Activated naive CD8-positive, alpha-beta T cell treated with anti-CD3 and anti-CD28 coated beads, Interleukin-2, amount 10 ng/mL, durations not matched to agents 7 days and 5 days (primary cell): ENCODE measurements at regions not wholly inside any gene's neighbourhood (a gene's known extent, or its start where the extent isn't known, plus 50 kb on each side); places are given as distances from the start of the nearest gene placed in this dataset.
"Not testable (repeated sequence)": the region's sequence is repeated elsewhere in the genome, so short reads cannot be mapped to it uniquely, and the experiment has no call there.

Experiments used
- ATAC-seq: fragments of 150-1000 bp; cut with Tn5 transposase; one replicate; pipeline ENCODE4 v1.10.0; 2021; ENCODE audit warnings: low read depth, moderate library complexity
- POLR2A ChIA-PET: fragments of 350-600 bp; sonication (Branson Sonifier 250); formaldehyde crosslinking; loops from one replicate; lab custom pipeline; 2021; ENCODE audit warnings: antibody characterized with exemption; lab: Charles Lee
- DNase-seq: peaks from one replicate; pipeline ENCODE4 v3.0.0; 2021
- H3K27ac Mint-ChIP-seq: one replicate; pipeline ENCODE4 v1.8.0; 2022; ENCODE audit warnings: mild to moderate bottlenecking, mixed read lengths
- H3K27me3 Mint-ChIP-seq: one replicate; pipeline ENCODE4 v1.8.0; 2022; ENCODE audit warnings: mild to moderate bottlenecking, moderate library complexity, mixed read lengths
- H3K36me3 Mint-ChIP-seq: one replicate; pipeline ENCODE4 v1.8.0; 2021; ENCODE audit warnings: mild to moderate bottlenecking, mixed read lengths
- H3K4me1 Mint-ChIP-seq: one replicate; pipeline ENCODE4 v1.8.0; 2021; ENCODE audit warnings: mixed read lengths
- H3K4me3 Mint-ChIP-seq: one replicate; pipeline ENCODE4 v1.8.0; 2022; ENCODE audit warnings: mild to moderate bottlenecking, moderate library complexity, mixed read lengths
- H3K9me3 Mint-ChIP-seq: one replicate; pipeline ENCODE4 v1.8.0; 2021; ENCODE audit warnings: mixed read lengths

GRCh38 chr1:147078606-147079399 lies 93.5 kb downstream of the PRKAB2 start:
- POLR2A ChIA-PET, result interaction anchor here (1.2 kb wide), 1 partner anchor 36 kb away, joined by 4 read pairs; no protein-coding TSS in a partner anchor
- Mint-ChIP-seq H3K4me1 (peaks cover 25% of the 10 kb centered on the region), H3K36me3 (peaks cover 2% of the 10 kb centered on the region), H3K4me3 (peak overlapping the region; percentile 23), H3K27me3 (peaks cover 84% of the 10 kb centered on the region), H3K27ac (peak overlapping the region; percentile 48), H3K9me3 (peaks cover 3% of the 10 kb centered on the region)
- DNase-seq (peak; percentile 38), ATAC-seq (no peak)

GRCh38 chr1:147077936-147078605 lies 94.2 kb downstream of the PRKAB2 start:
- H3K9me3 Mint-ChIP-seq, result peaks cover 3% of the 10 kb centered on the region
- H3K27me3 Mint-ChIP-seq, result peaks cover 84% of the 10 kb centered on the region
- POLR2A ChIA-PET, result no interaction called here
- peaks cover 2% of the 10 kb centered on the region for H3K36me3 Mint-ChIP-seq
- H3K4me1 Mint-ChIP-seq, result peaks cover 18% of the 10 kb centered on the region
- ATAC-seq, result no peak
- no peak overlapping the region for H3K27ac Mint-ChIP-seq
- no peak overlapping the region for H3K4me3 Mint-ChIP-seq
- DNase-seq, result no peak

GRCh38 chr1:147077523-147077922 lies 94.7 kb downstream of the PRKAB2 start:
- H3K4me3 Mint-ChIP-seq, result no peak overlapping the region
- peaks cover 3% of the 10 kb centered on the region for H3K36me3 Mint-ChIP-seq
- peaks cover 21% of the 10 kb centered on the region for H3K4me1 Mint-ChIP-seq
- no peak overlapping the region for H3K27ac Mint-ChIP-seq
- H3K27me3 Mint-ChIP-seq, result peaks cover 85% of the 10 kb centered on the region
- DNase-seq, result no peak
- ATAC-seq, result no peak
- POLR2A ChIA-PET, result no interaction called here
- peaks cover 3% of the 10 kb centered on the region for H3K9me3 Mint-ChIP-seq

GRCh38 chr1:147077081-147077480 lies 95.2 kb downstream of the PRKAB2 start:
- peaks cover 3% of the 10 kb centered on the region for H3K9me3 Mint-ChIP-seq
- H3K4me3 Mint-ChIP-seq, result no peak overlapping the region
- DNase-seq (no peak), ATAC-seq (no peak)
- POLR2A ChIA-PET, result no interaction called here
- peaks cover 19% of the 10 kb centered on the region for H3K4me1 Mint-ChIP-seq
- H3K36me3 Mint-ChIP-seq, result peaks cover 3% of the 10 kb centered on the region
- H3K27ac Mint-ChIP-seq, result no peak overlapping the region
- peaks cover 85% of the 10 kb centered on the region for H3K27me3 Mint-ChIP-seq

- peaks cover 3% of the 10 kb centered on the region for H3K9me3 Mint-ChIP-seq
- H3K4me1 Mint-ChIP-seq, result peaks cover 21% of the 10 kb centered on the region
- H3K27me3 Mint-ChIP-seq, result peaks cover 87% of the 10 kb centered on the region
- H3K36me3 Mint-ChIP-seq, result peaks cover 3% of the 10 kb centered on the region
- H3K27ac Mint-ChIP-seq, result no peak overlapping the region
- H3K4me3 Mint-ChIP-seq, result no peak overlapping the region
- ATAC-seq (no peak), DNase-seq (no peak)
- POLR2A ChIA-PET, result interaction anchor here (0.8 kb wide), 1 partner anchor 8 kb away, joined by 3 read pairs; no protein-coding TSS in a partner anchor
Observed at GRCh38 chr1:147076442-147076841, 95.8 kb downstream of the PRKAB2 start.

- H3K9me3 Mint-ChIP-seq, result peaks cover 7% of the 10 kb centered on the region
- H3K27me3 Mint-ChIP-seq, result peaks cover 56% of the 10 kb centered on the region
- H3K27ac Mint-ChIP-seq, result peak overlapping the region; percentile 67
- peak overlapping the region; percentile 87 for H3K4me3 Mint-ChIP-seq
- POLR2A ChIA-PET, result interaction anchor here (1.0 kb wide), 1 partner anchor 11 kb away, joined by 3 read pairs; no protein-coding TSS in a partner anchor
- peak; percentile 66 for ATAC-seq
- peaks cover 5% of the 10 kb centered on the region for H3K36me3 Mint-ChIP-seq
- peak; percentile 47 for DNase-seq
- H3K4me1 Mint-ChIP-seq, result peaks cover 9% of the 10 kb centered on the region
Observed at GRCh38 chr1:147072482-147073432, 99.5 kb downstream of the PRKAB2 start.

GRCh38 chr1:147071142-147071541 lies 101.1 kb downstream of the PRKAB2 start:
- POLR2A ChIA-PET, result no interaction called here
- Mint-ChIP-seq H3K36me3 (peaks cover 5% of the 10 kb centered on the region), H3K27me3 (peaks cover 44% of the 10 kb centered on the region), H3K4me1 (peaks cover 9% of the 10 kb centered on the region), H3K27ac (no peak overlapping the region), H3K9me3 (peaks cover 6% of the 10 kb centered on the region), H3K4me3 (no peak overlapping the region)
- ATAC-seq (no peak), DNase-seq (no peak)

- peaks cover 10% of the 10 kb centered on the region for H3K9me3 Mint-ChIP-seq
- no peak overlapping the region for H3K27ac Mint-ChIP-seq
- no peak overlapping the region for H3K4me3 Mint-ChIP-seq
- POLR2A ChIA-PET, result no interaction called here
- H3K36me3 Mint-ChIP-seq, result no peaks in the 10 kb centered on the region
- H3K4me1 Mint-ChIP-seq, result no peaks in the 10 kb centered on the region
- DNase-seq (no peak), ATAC-seq (no peak)
- peaks cover 8% of the 10 kb centered on the region for H3K27me3 Mint-ChIP-seq
Observed at GRCh38 chr1:147062956-147063355, 109.3 kb downstream of the PRKAB2 start.

GRCh38 chr1:147061880-147062279 lies 110.4 kb downstream of the PRKAB2 start:
- H3K27me3 Mint-ChIP-seq, H3K36me3 Mint-ChIP-seq, H3K4me1 Mint-ChIP-seq, H3K27ac Mint-ChIP-seq, ATAC-seq, DNase-seq, POLR2A ChIA-PET, H3K4me3 Mint-ChIP-seq: not testable (repeated sequence)
- H3K9me3 Mint-ChIP-seq, result peaks cover 11% of the 10 kb centered on the region

- no peak overlapping the region for H3K27ac Mint-ChIP-seq
- H3K36me3 Mint-ChIP-seq, result no peaks in the 10 kb centered on the region
- peaks cover 7% of the 10 kb centered on the region for H3K27me3 Mint-ChIP-seq
- ATAC-seq, result no peak
- H3K4me1 Mint-ChIP-seq, result peaks cover 1% of the 10 kb centered on the region
- H3K9me3 Mint-ChIP-seq, result peaks cover 2% of the 10 kb centered on the region
- H3K4me3 Mint-ChIP-seq, result no peak overlapping the region
- POLR2A ChIA-PET, result no interaction called here
- DNase-seq, result no peak
Observed at GRCh38 chr1:147053269-147053668, 115.1 kb downstream of the NBPF12 start.

- no peak overlapping the region for H3K27ac Mint-ChIP-seq
Observed at GRCh38 chr1:147052677-147053076, 114.6 kb downstream of the NBPF12 start.

GRCh38 chr1:147052143-147052542 lies 114.0 kb downstream of the NBPF12 start:
- Mint-ChIP-seq H3K4me1 (peaks cover 3% of the 10 kb centered on the region), H3K9me3 (no peaks in the 10 kb centered on the region), H3K27ac (no peak overlapping the region), H3K4me3 (no peak overlapping the region), H3K27me3 (peaks cover 7% of the 10 kb centered on the region), H3K36me3 (no peaks in the 10 kb centered on the region)
- DNase-seq (no peak), ATAC-seq (no peak)
- POLR2A ChIA-PET, result no interaction called here

More at GRCh38 chr1:147052677-147053076, 114.6 kb downstream of the NBPF12 start:
- H3K4me1 Mint-ChIP-seq, result peaks cover 1% of the 10 kb centered on the region
- H3K9me3 Mint-ChIP-seq, result peaks cover under 1% of the 10 kb centered on the region
- ATAC-seq, result no peak
- no peaks in the 10 kb centered on the region for H3K36me3 Mint-ChIP-seq
- H3K4me3 Mint-ChIP-seq, result no peak overlapping the region
- peaks cover 7% of the 10 kb centered on the region for H3K27me3 Mint-ChIP-seq
- no peak for DNase-seq
- POLR2A ChIA-PET, result no interaction called here

- Mint-ChIP-seq H3K4me1 (peaks cover 11% of the 10 kb centered on the region), H3K27me3 (peaks cover 5% of the 10 kb centered on the region), H3K4me3 (no peak overlapping the region), H3K9me3 (no peaks in the 10 kb centered on the region), H3K27ac (peak overlapping the region; percentile 23), H3K36me3 (no peaks in the 10 kb centered on the region)
- ATAC-seq, result no peak
- no peak for DNase-seq
- POLR2A ChIA-PET, result no interaction called here
Observed at GRCh38 chr1:147051136-147051535, 113.0 kb downstream of the NBPF12 start.
